DND-41 (cell line): ENCODE measurements at regions not wholly inside any gene's neighbourhood (a gene's known extent, or its start where the extent isn't known, plus 50 kb on each side); places are given as distances from the start of the nearest gene placed in this dataset.

ENCODE experiments used
- ATAC-seq: fragments of 200-7000 bp; cut with Tn5 transposase; 3 replicates; pipeline ENCODE4 v1.9.1; 2021; ENCODE audit warnings: low read depth; ENCODE audit not compliant: insufficient read depth
- DNase-seq: peaks from one replicate; pipeline ENCODE4 v3.0.0-alpha.2; 2020
- H2AFZ ChIP-seq: 2 replicates; pipeline ENCODE4 v1.6.0; 2012; ENCODE audit warnings: low read depth, low read length
- H3K27ac ChIP-seq: 2 replicates; pipeline ENCODE4 v1.5.1; 2012; ENCODE audit warnings: low read length, inconsistent platforms
- H3K27me3 ChIP-seq: fragments of 200-600 bp; sonication (generic); 2 replicates; pipeline ENCODE4 v1.6.0; 2012; ENCODE audit warnings: low read length, mild to moderate bottlenecking, inconsistent platforms; ENCODE audit not compliant: insufficient read depth, poor library complexity
- H3K36me3 ChIP-seq: 2 replicates; pipeline ENCODE4 v1.5.1; 2012; ENCODE audit warnings: low read length, inconsistent platforms; ENCODE audit not compliant: insufficient read depth
- H3K4me1 ChIP-seq: 2 replicates; pipeline ENCODE4 v1.5.1; 2012; ENCODE audit warnings: mild to moderate bottlenecking, low read length; ENCODE audit not compliant: insufficient read depth
- H3K4me2 ChIP-seq: 2 replicates; pipeline ENCODE4 v1.6.0; 2012; ENCODE audit warnings: mild to moderate bottlenecking, moderate library complexity, low read length, inconsistent platforms; ENCODE audit not compliant: insufficient read depth
- H3K4me3 ChIP-seq, 2 experiments: fragments of 200-600 bp in 1 of 2; shearing (Covaris generic) in 1 of 2; 2 replicates each; pipeline ENCODE4 v1.5.1; 2012 to 2016; ENCODE audit warnings: inconsistent platforms in 2 of 2, low read length in 2 of 2, mild to moderate bottlenecking in 2 of 2, low read depth in 1 of 2, moderate library complexity in 1 of 2
- H3K79me2 ChIP-seq: 2 replicates; pipeline ENCODE4 v1.6.0; 2012; ENCODE audit warnings: low read length, inconsistent platforms; ENCODE audit not compliant: insufficient read depth
- H3K9ac ChIP-seq: 2 replicates; pipeline ENCODE4 v1.6.0; 2012; ENCODE audit warnings: low read depth, mild to moderate bottlenecking, inconsistent platforms, low read length, moderate library complexity
- H3K9me3 ChIP-seq: 2 replicates; pipeline ENCODE4 v1.5.1; 2012; ENCODE audit warnings: low read length, moderate library complexity, mild to moderate bottlenecking, inconsistent platforms; ENCODE audit not compliant: insufficient read depth, severe bottlenecking
- H4K20me1 ChIP-seq: 2 replicates; pipeline ENCODE4 v1.6.0; 2012; ENCODE audit warnings: low read length; ENCODE audit not compliant: insufficient read depth
- CTCF ChIP-seq: IDR thresholded peaks from 2 replicates; pipeline ENCODE4 v1.5.1; 2012; ENCODE audit warnings: borderline replicate concordance, low read length, moderate library complexity, mild to moderate bottlenecking; ENCODE audit not compliant: poor library complexity, severe bottlenecking; ENCODE audit errors: extremely low read depth
- EZH2 ChIP-seq: IDR thresholded peaks from 3 replicates; pipeline ENCODE4 v1.6.1; 2012; ENCODE audit warnings: borderline replicate concordance, low read depth, mild to moderate bottlenecking, moderate library complexity, low read length, inconsistent platforms; ENCODE audit not compliant: severe bottlenecking

- Histone ChIP-seq H3K9ac (peak overlapping the region; percentile 74), H3K9me3 (peaks cover 6% of the 10 kb centered on the region), H4K20me1 (no peaks in the 10 kb centered on the region), H3K4me1 (peaks cover 54% of the 10 kb centered on the region), H3K27ac (peak overlapping the region; percentile 99), H3K79me2 (peaks cover 70% of the 10 kb centered on the region), H3K27me3 (no peaks in the 10 kb centered on the region), H2AFZ (peak overlapping the region; percentile 76), H3K36me3 (peaks cover 24% of the 10 kb centered on the region), H3K4me3 (peak overlapping the region; percentile 54 to 67), H3K4me2 (peak overlapping the region; percentile 72)
- TF ChIP-seq EZH2, result no peak
- TF ChIP-seq CTCF, result no peak
- peak; percentile 55 for DNase-seq
- ATAC-seq, result peak; percentile 72
These were observed 332.9 kb downstream of the BCAT1 start for GRCh38 chr12:24615967-24616411.

DNA sequence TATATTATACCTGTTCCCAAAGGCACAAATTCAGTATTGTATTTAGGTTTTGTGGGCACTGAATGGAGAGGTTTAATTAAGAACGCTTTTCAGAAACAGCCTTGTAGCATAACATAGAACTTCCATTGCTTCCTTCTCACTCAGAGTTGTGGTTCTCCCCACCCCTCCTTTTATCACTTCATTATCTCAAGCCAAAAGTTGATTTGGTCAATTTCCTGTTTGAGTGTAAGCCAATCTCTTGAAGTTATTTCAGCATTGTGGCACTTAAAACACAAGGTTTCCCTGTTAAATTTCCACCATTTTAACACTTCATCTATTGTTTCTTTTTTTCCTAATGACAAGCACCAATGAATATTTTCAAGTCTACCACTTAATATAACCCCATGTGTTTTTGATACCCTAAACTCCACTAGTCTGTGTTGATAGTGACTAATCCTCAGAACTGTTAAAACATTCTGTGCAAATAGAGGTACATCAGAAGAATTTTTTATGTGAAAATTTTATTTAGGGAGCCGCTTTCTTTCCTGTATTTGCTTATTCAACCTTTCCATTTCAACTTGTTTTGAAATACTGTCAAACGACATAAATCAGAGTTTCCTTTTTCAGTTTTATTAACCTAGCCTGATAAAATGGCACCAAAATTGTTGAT is 340.1 kb downstream of the BCAT1 start:
- no peaks in the 10 kb centered on the region for H3K27me3 ChIP-seq
- H3K9me3 ChIP-seq, result peaks cover 11% of the 10 kb centered on the region
- no peak overlapping the region; the same call in 1 of the 2 replicates for H3K4me2 ChIP-seq
- H3K27ac ChIP-seq, result peak overlapping the region; percentile 32; the same call in 1 of the 2 replicates
- peaks cover 68% of the 10 kb centered on the region for H3K36me3 ChIP-seq
- H3K4me3 ChIP-seq, result no peak overlapping the region
- no peak overlapping the region for H3K9ac ChIP-seq
- TF ChIP-seq EZH2 (no peak), CTCF (no peak)
- no peaks in the 10 kb centered on the region for H4K20me1 ChIP-seq
- ATAC-seq (peak; percentile 38; the same call in 2 of the 3 replicates), DNase-seq (no peak)
- H2AFZ ChIP-seq, result no peak overlapping the region
- H3K4me1 ChIP-seq, result peaks cover 70% of the 10 kb centered on the region
- peaks cover 97% of the 10 kb centered on the region for H3K79me2 ChIP-seq

DNA sequence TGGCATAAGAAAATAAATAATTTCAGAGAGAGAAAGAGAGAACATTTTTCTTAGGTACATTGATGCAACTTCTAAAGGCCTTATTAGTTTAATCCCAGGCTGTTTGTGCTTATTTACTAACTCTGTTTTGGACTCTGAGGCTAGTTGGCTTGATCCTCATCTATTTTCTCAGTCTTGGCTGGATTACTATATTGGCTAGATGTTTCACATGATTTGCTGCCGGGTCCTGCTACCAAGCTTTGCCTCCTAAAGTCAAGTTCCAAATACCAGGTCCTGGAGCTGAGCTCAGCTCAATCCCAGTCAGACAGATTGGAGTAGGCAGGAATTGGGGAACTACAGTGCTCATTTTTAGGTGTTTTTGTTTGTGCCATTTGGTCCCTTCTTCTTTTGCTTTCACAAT is 340.8 kb downstream of the BCAT1 start:
- Histone ChIP-seq H2AFZ (no peak overlapping the region), H3K79me2 (peaks cover 97% of the 10 kb centered on the region), H3K4me1 (peaks cover 68% of the 10 kb centered on the region), H4K20me1 (no peaks in the 10 kb centered on the region), H3K4me2 (no peak overlapping the region), H3K9ac (no peak overlapping the region), H3K9me3 (peaks cover 11% of the 10 kb centered on the region), H3K36me3 (peaks cover 68% of the 10 kb centered on the region), H3K4me3 (no peak overlapping the region), H3K27me3 (no peaks in the 10 kb centered on the region), H3K27ac (no peak overlapping the region)
- TF ChIP-seq CTCF, result no peak
- TF ChIP-seq EZH2, result no peak
- ATAC-seq, result no peak
- DNase-seq, result no peak
